Right kidney (tissue), 1 donor: ENCODE measurements at regions not wholly inside any gene's neighbourhood (a gene's known extent, or its start where the extent isn't known, plus 50 kb on each side); places are given as distances from the start of the nearest gene placed in this dataset.
"Not testable (repeated sequence)": the region's sequence is repeated elsewhere in the genome, so short reads cannot be mapped to it uniquely, and the experiment has no call there.

Experiments
- DNase-seq: peaks from one replicate; pipeline ENCODE4 v3.0.0-alpha.2; 2016

GRCh38 chr9:129455151-129455995 lies 165.5 kb downstream of the C9orf50 start:
- DNase-seq: no peak

- no peak for DNase-seq
These were observed 166.3 kb downstream of the C9orf50 start for GRCh38 chr9:129454467-129455067.

DNA sequence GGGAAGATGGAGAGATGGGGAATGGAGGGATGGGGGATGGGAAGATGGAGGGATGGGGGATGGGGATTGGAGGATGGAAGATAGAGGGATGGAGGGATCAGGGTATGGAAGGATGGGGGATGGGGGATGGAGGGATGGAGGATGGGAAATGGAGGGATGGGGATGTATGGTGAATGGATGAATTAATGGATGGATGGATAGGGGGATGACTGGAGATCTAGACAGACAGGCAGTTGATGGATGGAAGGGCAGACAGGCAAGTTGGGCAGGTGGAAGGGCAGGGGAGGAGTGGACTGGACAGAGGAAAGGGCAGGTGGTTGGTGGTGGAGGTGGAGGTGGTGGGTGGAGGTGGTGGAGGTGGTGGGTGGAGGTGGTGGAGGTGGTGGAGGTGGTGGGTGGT lies 167.2 kb downstream of the C9orf50 start:
- no peak for DNase-seq

- DNase-seq: no peak
These were observed 169.2 kb downstream of the C9orf50 start for GRCh38 chr9:129451669-129452068.

GRCh38 chr9:129451089-129451656 lies 169.7 kb downstream of the C9orf50 start:
- no peak for DNase-seq

DNA sequence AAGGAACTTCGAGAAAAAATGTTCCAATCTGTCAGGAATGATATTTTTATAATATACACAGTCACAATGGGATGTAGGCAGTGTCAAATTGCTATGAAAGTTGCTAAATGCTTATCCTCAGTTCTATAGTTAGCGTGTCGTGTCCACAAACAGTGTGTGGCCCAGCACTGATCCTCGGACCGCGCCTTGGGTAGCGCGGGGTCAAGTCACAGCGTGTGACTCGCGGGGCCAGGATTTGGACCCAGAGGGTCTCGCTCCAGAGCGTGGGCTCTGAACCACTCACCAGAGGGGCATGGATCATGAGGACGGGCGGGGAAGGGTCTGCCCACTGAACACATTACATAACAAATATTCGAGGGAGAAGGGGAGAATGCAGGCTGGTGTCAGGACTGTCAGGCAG lies 171.8 kb downstream of the C9orf50 start:
- no peak for DNase-seq

DNA sequence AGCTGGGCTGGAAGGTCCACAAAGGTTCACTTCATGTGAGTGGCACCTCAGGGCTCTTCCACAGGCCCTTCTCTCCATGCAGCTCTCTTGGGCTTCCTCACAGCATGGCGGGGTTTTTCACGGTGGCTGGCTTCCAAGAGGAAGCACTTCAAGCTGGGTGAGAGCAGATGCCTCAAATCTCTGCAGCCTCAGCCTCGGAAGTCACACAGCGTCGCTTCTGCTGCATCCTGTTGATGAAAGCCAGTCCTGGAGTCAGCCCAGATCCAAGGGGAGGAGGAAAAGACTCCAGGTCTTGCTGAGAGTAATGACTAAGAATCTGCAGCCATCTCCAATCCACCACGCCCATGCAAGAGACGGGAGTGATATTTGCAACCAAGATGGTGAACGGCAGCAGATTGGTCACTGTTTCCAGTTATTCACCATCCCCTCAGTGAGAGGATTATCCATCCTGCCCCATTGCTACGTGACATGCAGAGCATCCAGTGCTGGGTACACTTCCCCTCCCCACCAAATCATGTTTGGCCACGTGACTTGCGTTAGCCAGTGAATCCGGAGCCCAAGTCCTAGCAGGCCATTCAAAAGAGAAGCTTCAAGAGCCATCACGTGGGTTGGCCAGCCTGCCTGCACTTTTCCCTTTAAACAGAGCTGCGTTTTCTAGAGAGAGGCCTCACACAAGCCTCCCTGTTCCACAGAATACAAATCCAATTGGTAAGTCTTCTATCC lies 173.9 kb downstream of the C9orf50 start:
- DNase-seq: no peak

GRCh38 chr9:129445794-129446306 lies 175.1 kb downstream of the C9orf50 start:
- no peak for DNase-seq

DNA sequence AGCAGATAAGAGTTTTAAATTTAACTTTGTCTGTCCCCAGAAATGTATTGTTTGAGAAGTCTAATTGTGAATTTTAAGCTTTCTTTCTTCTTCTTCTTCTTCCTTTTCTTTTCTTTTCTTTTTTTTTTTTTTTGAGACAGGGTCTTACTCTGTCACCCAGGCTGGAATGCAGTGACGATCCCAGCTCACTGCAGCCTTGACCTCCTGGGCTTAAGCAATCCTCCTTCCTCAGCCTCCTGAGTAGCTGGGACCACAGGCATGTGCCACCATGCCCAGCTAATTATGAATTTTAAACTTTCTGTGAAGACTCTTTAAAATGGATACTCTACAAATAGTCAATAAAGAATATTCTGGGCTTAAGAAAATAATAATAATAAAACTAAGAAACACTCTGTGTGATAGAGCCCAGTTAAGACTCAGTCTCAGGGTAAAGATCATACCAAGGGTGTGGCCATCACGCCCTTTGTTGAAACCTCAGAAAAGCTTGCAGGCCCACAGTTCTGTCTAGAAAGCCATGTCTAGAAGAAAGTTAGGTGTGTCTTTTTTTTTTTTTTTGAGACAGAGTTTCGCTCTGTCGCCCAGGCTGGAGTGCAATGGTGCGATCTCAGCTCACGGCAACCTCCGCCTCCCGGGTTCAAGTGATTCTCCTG lies 177.3 kb downstream of the C9orf50 start:
- DNase-seq: not testable (repeated sequence)

- DNase-seq: no peak
These were observed 177.9 kb downstream of the C9orf50 start for GRCh38 chr9:129442803-129443511.

DNA sequence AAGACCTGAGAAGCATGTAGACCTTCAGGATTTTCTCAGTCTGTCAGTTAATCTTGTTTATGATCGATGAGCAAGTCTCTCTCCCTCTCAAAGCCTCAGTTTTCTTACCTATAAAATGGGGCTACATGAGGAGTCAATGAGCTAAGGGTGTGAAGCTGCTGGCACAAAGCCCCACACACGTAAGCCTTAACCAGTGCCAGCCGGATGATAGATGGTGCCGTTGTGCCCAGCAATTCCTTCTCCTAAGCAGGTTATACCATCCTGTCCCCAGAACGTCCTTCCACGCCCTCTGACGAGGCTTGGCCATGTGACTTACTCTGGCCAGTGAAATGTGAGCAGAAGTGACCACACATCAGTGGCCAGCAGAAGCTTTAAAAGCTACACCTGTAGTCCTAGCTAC lies 179.0 kb downstream of the C9orf50 start:
- DNase-seq: no peak

- no peak for DNase-seq
These were observed 180.3 kb downstream of the C9orf50 start for GRCh38 chr9:129440435-129441186.

DNA sequence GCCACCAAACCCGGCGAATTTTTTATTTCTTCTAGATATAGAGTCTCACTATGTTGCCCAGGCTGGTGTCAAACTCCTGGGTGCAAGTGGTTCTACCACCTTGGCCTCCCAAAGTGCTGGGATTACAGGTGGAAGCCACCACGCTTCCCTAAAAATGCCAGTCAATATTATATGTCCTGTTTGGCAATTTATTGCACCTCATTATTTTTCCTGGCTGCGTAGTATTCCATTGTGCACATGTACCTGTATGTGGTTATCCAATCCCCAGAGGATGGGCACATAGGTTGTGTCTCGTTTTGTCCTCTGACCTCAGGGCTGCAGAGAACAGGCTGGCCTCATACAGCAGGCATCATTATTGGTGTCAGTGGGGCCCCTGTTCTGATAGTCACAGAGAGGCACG lies 181.7 kb downstream of the C9orf50 start:
- DNase-seq: no peak

DNA sequence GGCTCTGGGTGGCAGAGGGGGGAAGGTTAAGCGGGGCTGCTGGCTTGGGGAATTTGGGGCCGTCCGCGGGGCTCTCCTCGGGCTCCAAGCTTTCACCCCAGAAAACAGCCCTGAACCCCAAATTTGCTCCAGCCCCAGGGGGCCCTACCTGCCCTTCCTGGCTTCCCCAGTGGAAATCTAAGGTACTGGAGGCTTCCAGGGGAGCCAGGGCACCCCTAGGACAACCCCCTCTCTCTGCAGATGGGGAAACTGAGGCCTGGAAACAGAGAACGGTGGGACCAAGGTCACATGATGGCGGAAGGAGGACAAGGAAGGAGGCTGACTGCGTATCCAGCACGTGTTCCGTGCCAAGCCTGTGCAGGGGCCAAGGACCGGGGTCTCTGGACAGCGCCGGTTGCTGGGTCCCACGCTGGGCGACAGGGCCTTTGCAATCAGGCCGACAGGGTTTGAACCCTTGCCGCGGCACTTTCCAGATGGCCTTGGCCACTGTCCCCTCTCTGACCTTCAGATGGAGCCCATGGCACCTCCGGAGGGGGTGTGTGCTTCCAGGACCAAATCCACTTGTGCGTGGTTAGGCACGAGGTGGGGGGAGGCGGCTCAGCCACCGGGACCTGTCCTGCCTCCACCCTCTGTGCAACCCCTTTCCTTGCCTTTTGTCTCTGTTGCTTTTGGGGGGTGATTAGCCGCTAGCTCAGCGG lies 183.1 kb downstream of the C9orf50 start:
- no peak for DNase-seq

GRCh38 chr9:129436751-129437625 lies 183.9 kb downstream of the C9orf50 start:
- DNase-seq: peak; percentile 94

DNA sequence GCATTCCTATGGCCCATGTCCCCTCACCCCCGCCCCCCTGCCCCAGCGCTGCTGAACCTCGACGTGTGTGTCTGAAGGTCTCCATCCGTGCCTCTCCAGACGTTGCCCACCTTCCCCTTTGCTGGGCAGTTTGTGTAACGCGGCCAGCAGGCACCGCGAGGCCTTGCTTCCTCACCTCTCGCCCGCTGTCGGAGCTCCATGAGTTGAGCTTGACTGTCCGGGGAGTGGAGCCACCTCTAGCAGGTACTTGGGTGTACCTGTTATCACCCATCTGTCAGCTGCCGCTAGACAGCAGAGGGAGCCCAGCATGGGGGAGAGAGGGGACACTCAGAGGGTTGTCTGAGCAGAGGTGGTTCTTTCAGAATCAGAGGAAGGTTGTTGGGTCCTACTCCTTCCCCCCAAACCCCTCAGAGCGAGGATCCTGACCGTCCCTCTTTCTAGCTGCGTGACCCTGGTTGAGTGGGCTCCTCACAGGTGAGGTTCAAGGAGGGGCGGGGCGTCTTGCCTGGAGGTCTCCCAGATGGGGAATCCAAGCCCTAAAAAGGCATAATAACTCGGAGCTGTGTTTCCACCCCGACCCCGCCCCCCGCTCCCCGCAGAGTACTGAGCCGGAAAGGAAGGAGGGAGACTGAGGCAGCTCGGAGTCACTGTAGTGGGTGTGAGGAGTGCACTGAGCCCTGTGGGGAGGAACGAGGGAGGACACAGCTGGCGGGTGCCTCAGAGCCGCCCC lies 184.7 kb downstream of the C9orf50 start:
- DNase-seq: no peak

- no peak for DNase-seq
These were observed 185.6 kb downstream of the C9orf50 start for GRCh38 chr9:129435291-129435690.

DNA sequence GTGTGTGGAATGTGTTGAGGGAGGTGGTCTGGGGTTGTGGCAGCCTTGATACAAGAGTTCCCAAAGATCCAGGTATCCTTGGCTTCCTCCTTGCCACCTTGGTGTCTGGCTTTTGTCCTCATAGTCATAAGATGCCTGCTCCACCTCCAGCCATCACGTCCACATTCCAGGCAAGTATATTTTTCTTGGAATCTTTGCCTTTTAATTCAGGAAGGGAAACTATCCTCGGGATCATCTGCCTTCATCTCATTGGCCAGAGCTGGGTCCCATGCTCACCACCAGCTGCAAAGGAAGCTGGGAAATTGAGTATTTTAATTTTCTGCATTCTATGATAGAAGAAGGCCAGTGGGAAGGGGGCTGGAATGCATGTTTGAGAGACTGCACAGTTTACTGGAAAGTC lies 186.7 kb downstream of the C9orf50 start:
- DNase-seq: no peak
